SK-N-SH (cell line): ENCODE measurements at regions not wholly inside any gene's neighbourhood (a gene's known extent, or its start where the extent isn't known, plus 50 kb on each side); places are given as distances from the start of the nearest gene placed in this dataset.

ENCODE experiments used
- CTCF ChIA-PET: fragments of 300-600, 350-600 bp; formaldehyde crosslinking; extraction: SDS; loops from one replicate; lab custom pipeline; 2021; lab: Yijun Ruan, JAX
- POLR2A ChIA-PET: fragments of 350-600 bp; sonication (Branson Sonifier 250); formaldehyde crosslinking; extraction: SDS; loops from one replicate; lab custom pipeline; 2020; ENCODE audit warnings: antibody characterized with exemption, inconsistent platforms; lab: Yijun Ruan, JAX
- DNase-seq: peaks from one replicate; pipeline ENCODE4 v3.0.0; 2012
- H2AFZ ChIP-seq: fragments of 200-600 bp; sonication (generic); 2 replicates; pipeline ENCODE4 v1.8.1; 2016; ENCODE audit warnings: antibody characterized with exemption, mild to moderate bottlenecking, low read depth
- H3F3A ChIP-seq: fragments of 200-600 bp; sonication (generic); replicated peaks from 2 replicates; pipeline ENCODE3; 2016; ENCODE audit warnings: antibody characterized with exemption, mild to moderate bottlenecking; ENCODE audit not compliant: insufficient read depth
- H3K27ac ChIP-seq, 2 experiments: fragments of 200-500 bp in 1 of 2; fragments of 200-600 bp in 1 of 2; sonication (Bioruptor generic) in 1 of 2; sonication (generic), shearing (Covaris generic) in 1 of 2; 2 replicates each; pipeline versions ENCODE4 v1.5.1 to v1.6.1; 2014 to 2016; ENCODE audit warnings: low read depth in 2 of 2, inconsistent platforms in 1 of 2, low read length in 1 of 2, mild to moderate bottlenecking in 1 of 2, mixed read lengths in 1 of 2
- H3K27me3 ChIP-seq: fragments of 200-600 bp; sonication (generic), shearing (Covaris generic); 2 replicates; pipeline ENCODE4 v1.6.1; 2016; ENCODE audit warnings: mixed run types; ENCODE audit not compliant: insufficient read depth
- H3K36me3 ChIP-seq, 2 experiments: fragments of 200-500 bp in 1 of 2; fragments of 200-600 bp in 1 of 2; sonication (Bioruptor generic) in 1 of 2; sonication (generic) in 1 of 2; replicated peaks in 1 of 2; 2 replicates each; pipeline versions ENCODE3 to v1.5.1; 2014 to 2016; ENCODE audit warnings: low read length in 1 of 2, mild to moderate bottlenecking in 1 of 2; ENCODE audit not compliant: insufficient read depth in 2 of 2, control insufficient read depth in 1 of 2
- H3K4me1 ChIP-seq, 2 experiments: fragments of 200-500 bp in 1 of 2; fragments of 200-600 bp in 1 of 2; sonication (Bioruptor generic) in 1 of 2; sonication (generic), shearing (Covaris generic) in 1 of 2; 2 replicates each; pipeline versions ENCODE4 v1.5.1 to v1.6.1; 2014 to 2016; ENCODE audit warnings: low read depth in 1 of 2, low read length in 1 of 2, mixed run types in 1 of 2; ENCODE audit not compliant: insufficient read depth in 2 of 2, control insufficient read depth in 1 of 2
- H3K4me2 ChIP-seq: fragments of 200-600 bp; sonication (generic), shearing (Covaris generic); 2 replicates; pipeline ENCODE4 v1.6.1; 2017; ENCODE audit warnings: mixed run types
- H3K4me3 ChIP-seq, 2 experiments: fragments of 200-500 bp in 1 of 2; fragments of 200-600 bp in 1 of 2; sonication (Bioruptor generic) in 1 of 2; sonication (generic), shearing (Covaris generic) in 1 of 2; 2 replicates each; pipeline versions ENCODE4 v1.5.1 to v1.8.1; 2014 to 2016; ENCODE audit warnings: low read depth in 2 of 2, inconsistent platforms in 1 of 2, low read length in 1 of 2, mild to moderate bottlenecking in 1 of 2, mixed read lengths in 1 of 2, moderate library complexity in 1 of 2
- H3K79me2 ChIP-seq: fragments of 200-600 bp; sonication (generic); 2 replicates; pipeline ENCODE4 v1.8.1; 2017; ENCODE audit warnings: mild to moderate bottlenecking; ENCODE audit not compliant: insufficient read depth
- H3K9ac ChIP-seq: fragments of 200-600 bp; sonication (generic); 2 replicates; pipeline ENCODE4 v1.6.1; 2017; ENCODE audit warnings: mixed run types
- H3K9me2 ChIP-seq: fragments of 200-600 bp; sonication (generic); 2 replicates; pipeline ENCODE4 v1.6.1; 2017; ENCODE audit warnings: mixed run types
- H3K9me3 ChIP-seq: fragments of 200-600 bp; sonication (generic); 2 replicates; pipeline ENCODE4 v1.6.1; 2017; ENCODE audit warnings: mixed run types, mild to moderate bottlenecking, moderate library complexity
- H4K20me1 ChIP-seq: fragments of 200-600 bp; sonication (generic); 2 replicates; pipeline ENCODE4 v1.6.1; 2017; ENCODE audit warnings: mild to moderate bottlenecking, mixed run types; ENCODE audit not compliant: insufficient read depth
- CHD2 ChIP-seq: fragments of 150-350 bp; IDR thresholded peaks from 2 replicates; pipeline ENCODE4 v1.6.1; 2018; ENCODE audit warnings: low read length; ENCODE audit not compliant: partially characterized antibody
- EZH2phosphoT487 ChIP-seq: fragments of 200-600 bp; sonication (generic); IDR thresholded peaks from 2 replicates; pipeline ENCODE4 v1.6.1; 2017; ENCODE audit warnings: low read depth, mixed run types, mild to moderate bottlenecking, antibody characterized with exemption, moderate library complexity, borderline replicate concordance
- FOXJ3 ChIP-seq: sonication (generic); formaldehyde crosslinking; IDR thresholded peaks from 2 replicates; pipeline ENCODE4 v1.5.1; 2020; ENCODE audit warnings: mild to moderate bottlenecking, missing genetic modification reagents
- GABPA ChIP-seq: IDR thresholded peaks from 2 replicates; pipeline ENCODE4 v1.4.0; 2012; ENCODE audit warnings: low read depth, mild to moderate bottlenecking
- GATA2 ChIP-seq: sonication (generic); formaldehyde crosslinking; IDR thresholded peaks from 2 replicates; pipeline ENCODE4 v1.5.0; 2020; ENCODE audit warnings: mild to moderate bottlenecking, missing genetic modification reagents
- MXI1 ChIP-seq: IDR thresholded peaks from 2 replicates; pipeline ENCODE4 v1.6.1; 2012; ENCODE audit warnings: mild to moderate bottlenecking, low read depth, low read length, improper control_type of control experiment
- NFIC ChIP-seq: IDR thresholded peaks from 2 replicates; pipeline ENCODE4 v1.4.0; 2012; ENCODE audit warnings: borderline replicate concordance
- POLR2AphosphoS5 ChIP-seq: IDR thresholded peaks from 2 replicates; pipeline ENCODE4 v1.6.1; 2012; ENCODE audit warnings: low read depth, low read length
- RFX5 ChIP-seq: IDR thresholded peaks from 2 replicates; pipeline ENCODE4 v1.6.1; 2012; ENCODE audit warnings: mild to moderate bottlenecking, improper control_type of control experiment, low read length
- RXRA ChIP-seq: IDR thresholded peaks from 2 replicates; pipeline ENCODE4 v1.4.0; 2012; ENCODE audit warnings: low read depth, mild to moderate bottlenecking, borderline replicate concordance
- SIN3A ChIP-seq: IDR thresholded peaks from 2 replicates; pipeline ENCODE4 v1.6.1; 2012; ENCODE audit warnings: low read depth, mild to moderate bottlenecking, low read length, moderate library complexity, borderline replicate concordance
- TAF1 ChIP-seq: IDR thresholded peaks from 2 replicates; pipeline ENCODE4 v1.6.1; 2012; ENCODE audit warnings: low read depth, mild to moderate bottlenecking, low read length, moderate library complexity, borderline replicate concordance
- TCF12 ChIP-seq: IDR thresholded peaks from 2 replicates; pipeline ENCODE4 v1.4.0; 2012
- YY1 ChIP-seq: IDR thresholded peaks from 2 replicates; pipeline ENCODE4 v1.4.0; 2012; ENCODE audit warnings: low read depth, mild to moderate bottlenecking
- WGBS: methylation state at CpG from one replicate; pipeline ENCODE4 v1.1.6; 2017; ENCODE audit warnings: low lambda C conversion rate; 5-methylcytosine and 5-hydroxymethylcytosine counted together
- TF ChIP-seq, protein P1 (sequence below): IDR thresholded peaks from 2 replicates; pipeline ENCODE4 v1.4.0; 2012; ENCODE audit warnings: low read depth, borderline replicate concordance
- TF ChIP-seq, protein P2 (sequence below): IDR thresholded peaks from 2 replicates; pipeline ENCODE4; 2012
- TF ChIP-seq, protein P3 (sequence below): fragments of 150-350 bp; IDR thresholded peaks from 2 replicates; pipeline ENCODE4 v1.6.1; 2017; ENCODE audit warnings: antibody characterized with exemption, low read length, low read depth, borderline replicate concordance
- TF ChIP-seq, protein P4 (sequence below): IDR thresholded peaks from 2 replicates; pipeline ENCODE4 v1.6.1; 2012; ENCODE audit warnings: mild to moderate bottlenecking, low read depth, low read length, moderate library complexity
- TF ChIP-seq, protein P5 (sequence below): fragments of 200-600 bp; sonication (generic); IDR thresholded peaks from 2 replicates; pipeline ENCODE4 v1.6.1; 2017; ENCODE audit warnings: antibody characterized with exemption, mild to moderate bottlenecking, moderate library complexity
- TF ChIP-seq, protein P6 (sequence below): IDR thresholded peaks from 2 replicates; pipeline ENCODE4 v1.4.0; 2012; ENCODE audit warnings: low read depth, borderline replicate concordance

DNA sequence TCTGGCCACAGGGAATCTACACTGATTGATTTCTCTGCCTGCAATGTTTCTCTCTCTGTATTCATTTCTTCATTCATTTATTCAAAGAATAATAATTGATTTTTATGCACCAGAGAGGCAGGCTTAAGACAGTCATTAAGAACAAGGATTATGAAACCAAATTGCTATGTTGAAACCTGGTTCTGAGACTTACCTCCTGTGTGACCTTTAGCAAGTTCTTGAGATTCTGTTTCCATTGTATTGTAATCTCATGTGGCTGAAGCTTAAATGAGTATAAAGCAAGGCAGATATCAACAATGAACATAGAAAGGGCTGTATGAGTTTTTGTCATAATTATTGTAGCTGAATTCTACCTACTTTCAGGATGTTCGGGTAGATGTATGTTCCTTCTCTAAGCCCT is 129.6 kb upstream of the GRIA1 start (continued):
- TF ChIP-seq POLR2AphosphoS5 (no peak), CHD2 (no peak)

DNA sequence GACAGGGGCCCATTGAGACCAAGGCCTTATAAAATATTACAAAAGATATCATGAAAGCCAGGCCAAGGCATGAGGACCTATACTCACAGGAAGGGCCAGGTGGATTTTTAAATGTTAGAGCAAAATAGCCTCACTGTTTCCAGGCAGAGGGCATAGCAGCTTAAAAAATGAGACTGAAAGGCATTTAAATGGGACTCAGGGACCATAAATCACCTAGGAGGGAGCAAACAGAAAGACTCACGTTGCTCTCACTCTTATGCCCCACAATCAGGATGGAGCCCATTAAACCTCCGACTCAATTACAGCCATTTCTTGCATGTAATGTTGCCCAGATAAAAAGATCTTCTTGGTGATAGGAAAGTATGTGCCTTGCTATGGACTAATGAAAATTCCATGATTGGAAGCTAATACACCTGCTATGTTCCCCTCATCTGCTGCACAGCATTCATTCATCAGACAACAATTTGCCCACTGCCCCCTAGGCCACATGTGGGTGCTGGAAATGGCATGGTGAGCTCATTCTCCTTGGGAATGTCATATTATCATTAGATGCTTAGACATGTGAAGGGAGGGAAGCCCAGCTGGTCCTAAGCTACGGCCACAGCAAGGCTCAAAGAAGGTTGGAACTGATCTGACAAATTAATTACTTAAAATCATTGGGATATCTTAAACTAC is 128.6 kb upstream of the GRIA1 start:
- CTCF ChIA-PET: no interaction called here
- Histone ChIP-seq H3K4me2 (no peak overlapping the region), H3K36me3 (no peaks in the 10 kb centered on the region), H3K27me3 (no peaks in the 10 kb centered on the region), H3K27ac (no peak overlapping the region), H3K79me2 (no peaks in the 10 kb centered on the region), H3K9me3 (no peaks in the 10 kb centered on the region), H3K9ac (no peak overlapping the region), H2AFZ (no peak overlapping the region), H3K4me1 (no peaks in the 10 kb centered on the region), H4K20me1 (no peaks in the 10 kb centered on the region), H3F3A (no peaks in the 10 kb centered on the region), H3K4me3 (no peak overlapping the region), H3K9me2 (no peaks in the 10 kb centered on the region)
- WGBS: 3% methylated on average over 3 of the region's 3 CpGs
- TF ChIP-seq, protein P1, sequence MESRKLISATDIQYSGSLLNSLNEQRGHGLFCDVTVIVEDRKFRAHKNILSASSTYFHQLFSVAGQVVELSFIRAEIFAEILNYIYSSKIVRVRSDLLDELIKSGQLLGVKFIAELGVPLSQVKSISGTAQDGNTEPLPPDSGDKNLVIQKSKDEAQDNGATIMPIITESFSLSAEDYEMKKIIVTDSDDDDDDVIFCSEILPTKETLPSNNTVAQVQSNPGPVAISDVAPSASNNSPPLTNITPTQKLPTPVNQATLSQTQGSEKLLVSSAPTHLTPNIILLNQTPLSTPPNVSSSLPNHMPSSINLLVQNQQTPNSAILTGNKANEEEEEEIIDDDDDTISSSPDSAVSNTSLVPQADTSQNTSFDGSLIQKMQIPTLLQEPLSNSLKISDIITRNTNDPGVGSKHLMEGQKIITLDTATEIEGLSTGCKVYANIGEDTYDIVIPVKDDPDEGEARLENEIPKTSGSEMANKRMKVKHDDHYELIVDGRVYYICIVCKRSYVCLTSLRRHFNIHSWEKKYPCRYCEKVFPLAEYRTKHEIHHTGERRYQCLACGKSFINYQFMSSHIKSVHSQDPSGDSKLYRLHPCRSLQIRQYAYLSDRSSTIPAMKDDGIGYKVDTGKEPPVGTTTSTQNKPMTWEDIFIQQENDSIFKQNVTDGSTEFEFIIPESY: no peak
- TF ChIP-seq YY1 (no peak), RFX5 (no peak), CHD2 (no peak), GATA2 (CRISPR knock-in tag) (no peak), NFIC (no peak), MXI1 (no peak), TCF12 (no peak), EZH2phosphoT487 (no peak), RXRA (no peak), TAF1 (no peak), SIN3A (no peak), FOXJ3 (CRISPR knock-in tag) (no peak), GABPA (no peak)
- TF ChIP-seq, protein P2, sequence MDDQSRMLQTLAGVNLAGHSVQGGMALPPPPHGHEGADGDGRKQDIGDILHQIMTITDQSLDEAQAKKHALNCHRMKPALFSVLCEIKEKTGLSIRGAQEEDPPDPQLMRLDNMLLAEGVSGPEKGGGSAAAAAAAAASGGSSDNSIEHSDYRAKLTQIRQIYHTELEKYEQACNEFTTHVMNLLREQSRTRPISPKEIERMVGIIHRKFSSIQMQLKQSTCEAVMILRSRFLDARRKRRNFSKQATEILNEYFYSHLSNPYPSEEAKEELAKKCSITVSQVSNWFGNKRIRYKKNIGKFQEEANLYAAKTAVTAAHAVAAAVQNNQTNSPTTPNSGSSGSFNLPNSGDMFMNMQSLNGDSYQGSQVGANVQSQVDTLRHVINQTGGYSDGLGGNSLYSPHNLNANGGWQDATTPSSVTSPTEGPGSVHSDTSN: no peak
- TF ChIP-seq, protein P3, sequence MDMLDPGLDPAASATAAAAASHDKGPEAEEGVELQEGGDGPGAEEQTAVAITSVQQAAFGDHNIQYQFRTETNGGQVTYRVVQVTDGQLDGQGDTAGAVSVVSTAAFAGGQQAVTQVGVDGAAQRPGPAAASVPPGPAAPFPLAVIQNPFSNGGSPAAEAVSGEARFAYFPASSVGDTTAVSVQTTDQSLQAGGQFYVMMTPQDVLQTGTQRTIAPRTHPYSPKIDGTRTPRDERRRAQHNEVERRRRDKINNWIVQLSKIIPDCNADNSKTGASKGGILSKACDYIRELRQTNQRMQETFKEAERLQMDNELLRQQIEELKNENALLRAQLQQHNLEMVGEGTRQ: no peak
- TF ChIP-seq, protein P4, sequence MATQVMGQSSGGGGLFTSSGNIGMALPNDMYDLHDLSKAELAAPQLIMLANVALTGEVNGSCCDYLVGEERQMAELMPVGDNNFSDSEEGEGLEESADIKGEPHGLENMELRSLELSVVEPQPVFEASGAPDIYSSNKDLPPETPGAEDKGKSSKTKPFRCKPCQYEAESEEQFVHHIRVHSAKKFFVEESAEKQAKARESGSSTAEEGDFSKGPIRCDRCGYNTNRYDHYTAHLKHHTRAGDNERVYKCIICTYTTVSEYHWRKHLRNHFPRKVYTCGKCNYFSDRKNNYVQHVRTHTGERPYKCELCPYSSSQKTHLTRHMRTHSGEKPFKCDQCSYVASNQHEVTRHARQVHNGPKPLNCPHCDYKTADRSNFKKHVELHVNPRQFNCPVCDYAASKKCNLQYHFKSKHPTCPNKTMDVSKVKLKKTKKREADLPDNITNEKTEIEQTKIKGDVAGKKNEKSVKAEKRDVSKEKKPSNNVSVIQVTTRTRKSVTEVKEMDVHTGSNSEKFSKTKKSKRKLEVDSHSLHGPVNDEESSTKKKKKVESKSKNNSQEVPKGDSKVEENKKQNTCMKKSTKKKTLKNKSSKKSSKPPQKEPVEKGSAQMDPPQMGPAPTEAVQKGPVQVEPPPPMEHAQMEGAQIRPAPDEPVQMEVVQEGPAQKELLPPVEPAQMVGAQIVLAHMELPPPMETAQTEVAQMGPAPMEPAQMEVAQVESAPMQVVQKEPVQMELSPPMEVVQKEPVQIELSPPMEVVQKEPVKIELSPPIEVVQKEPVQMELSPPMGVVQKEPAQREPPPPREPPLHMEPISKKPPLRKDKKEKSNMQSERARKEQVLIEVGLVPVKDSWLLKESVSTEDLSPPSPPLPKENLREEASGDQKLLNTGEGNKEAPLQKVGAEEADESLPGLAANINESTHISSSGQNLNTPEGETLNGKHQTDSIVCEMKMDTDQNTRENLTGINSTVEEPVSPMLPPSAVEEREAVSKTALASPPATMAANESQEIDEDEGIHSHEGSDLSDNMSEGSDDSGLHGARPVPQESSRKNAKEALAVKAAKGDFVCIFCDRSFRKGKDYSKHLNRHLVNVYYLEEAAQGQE: no peak
- TF ChIP-seq, protein P5, sequence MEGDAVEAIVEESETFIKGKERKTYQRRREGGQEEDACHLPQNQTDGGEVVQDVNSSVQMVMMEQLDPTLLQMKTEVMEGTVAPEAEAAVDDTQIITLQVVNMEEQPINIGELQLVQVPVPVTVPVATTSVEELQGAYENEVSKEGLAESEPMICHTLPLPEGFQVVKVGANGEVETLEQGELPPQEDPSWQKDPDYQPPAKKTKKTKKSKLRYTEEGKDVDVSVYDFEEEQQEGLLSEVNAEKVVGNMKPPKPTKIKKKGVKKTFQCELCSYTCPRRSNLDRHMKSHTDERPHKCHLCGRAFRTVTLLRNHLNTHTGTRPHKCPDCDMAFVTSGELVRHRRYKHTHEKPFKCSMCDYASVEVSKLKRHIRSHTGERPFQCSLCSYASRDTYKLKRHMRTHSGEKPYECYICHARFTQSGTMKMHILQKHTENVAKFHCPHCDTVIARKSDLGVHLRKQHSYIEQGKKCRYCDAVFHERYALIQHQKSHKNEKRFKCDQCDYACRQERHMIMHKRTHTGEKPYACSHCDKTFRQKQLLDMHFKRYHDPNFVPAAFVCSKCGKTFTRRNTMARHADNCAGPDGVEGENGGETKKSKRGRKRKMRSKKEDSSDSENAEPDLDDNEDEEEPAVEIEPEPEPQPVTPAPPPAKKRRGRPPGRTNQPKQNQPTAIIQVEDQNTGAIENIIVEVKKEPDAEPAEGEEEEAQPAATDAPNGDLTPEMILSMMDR: no peak
- TF ChIP-seq, protein P6, sequence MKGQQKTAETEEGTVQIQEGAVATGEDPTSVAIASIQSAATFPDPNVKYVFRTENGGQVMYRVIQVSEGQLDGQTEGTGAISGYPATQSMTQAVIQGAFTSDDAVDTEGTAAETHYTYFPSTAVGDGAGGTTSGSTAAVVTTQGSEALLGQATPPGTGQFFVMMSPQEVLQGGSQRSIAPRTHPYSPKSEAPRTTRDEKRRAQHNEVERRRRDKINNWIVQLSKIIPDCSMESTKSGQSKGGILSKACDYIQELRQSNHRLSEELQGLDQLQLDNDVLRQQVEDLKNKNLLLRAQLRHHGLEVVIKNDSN: no peak
- POLR2A ChIA-PET: no interaction called here
- DNase-seq: no peak
